ENCODE measurements at regions not wholly inside any gene's neighbourhood (a gene's known extent, or its start where the extent isn't known, plus 50 kb on each side); places are given as distances from the start of the nearest gene placed in this dataset.

DNA sequence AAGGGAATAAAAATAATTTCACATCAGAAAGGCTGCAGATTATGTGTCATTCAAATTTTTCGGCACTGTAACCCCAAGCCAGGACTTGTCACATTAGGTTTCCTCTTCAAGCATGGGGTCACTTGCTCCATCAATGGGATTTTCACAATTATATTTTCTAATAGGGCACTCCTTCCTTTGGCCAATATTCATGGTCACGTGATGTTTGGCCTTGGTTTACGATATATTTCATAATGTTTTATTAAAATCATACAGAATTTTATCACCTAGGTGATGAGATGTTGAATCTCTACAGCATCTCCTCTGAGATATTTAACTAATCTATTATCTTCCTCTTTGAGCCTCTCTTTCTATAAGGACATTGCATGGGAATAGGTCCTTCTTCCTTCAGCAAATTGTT, 523.5 kb upstream of the SEMA6A start:
- TF ChIP-seq, protein P1, sequence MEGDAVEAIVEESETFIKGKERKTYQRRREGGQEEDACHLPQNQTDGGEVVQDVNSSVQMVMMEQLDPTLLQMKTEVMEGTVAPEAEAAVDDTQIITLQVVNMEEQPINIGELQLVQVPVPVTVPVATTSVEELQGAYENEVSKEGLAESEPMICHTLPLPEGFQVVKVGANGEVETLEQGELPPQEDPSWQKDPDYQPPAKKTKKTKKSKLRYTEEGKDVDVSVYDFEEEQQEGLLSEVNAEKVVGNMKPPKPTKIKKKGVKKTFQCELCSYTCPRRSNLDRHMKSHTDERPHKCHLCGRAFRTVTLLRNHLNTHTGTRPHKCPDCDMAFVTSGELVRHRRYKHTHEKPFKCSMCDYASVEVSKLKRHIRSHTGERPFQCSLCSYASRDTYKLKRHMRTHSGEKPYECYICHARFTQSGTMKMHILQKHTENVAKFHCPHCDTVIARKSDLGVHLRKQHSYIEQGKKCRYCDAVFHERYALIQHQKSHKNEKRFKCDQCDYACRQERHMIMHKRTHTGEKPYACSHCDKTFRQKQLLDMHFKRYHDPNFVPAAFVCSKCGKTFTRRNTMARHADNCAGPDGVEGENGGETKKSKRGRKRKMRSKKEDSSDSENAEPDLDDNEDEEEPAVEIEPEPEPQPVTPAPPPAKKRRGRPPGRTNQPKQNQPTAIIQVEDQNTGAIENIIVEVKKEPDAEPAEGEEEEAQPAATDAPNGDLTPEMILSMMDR (IDR thresholded peaks at IDR 0.05), result no peak
- TF ChIP-seq POLR2A (IDR thresholded peaks at IDR 0.05), result no peak
